ENCODE measurements at regions not wholly inside any gene's neighbourhood (a gene's known extent, or its start where the extent isn't known, plus 50 kb on each side); places are given as distances from the start of the nearest gene placed in this dataset.

DNA sequence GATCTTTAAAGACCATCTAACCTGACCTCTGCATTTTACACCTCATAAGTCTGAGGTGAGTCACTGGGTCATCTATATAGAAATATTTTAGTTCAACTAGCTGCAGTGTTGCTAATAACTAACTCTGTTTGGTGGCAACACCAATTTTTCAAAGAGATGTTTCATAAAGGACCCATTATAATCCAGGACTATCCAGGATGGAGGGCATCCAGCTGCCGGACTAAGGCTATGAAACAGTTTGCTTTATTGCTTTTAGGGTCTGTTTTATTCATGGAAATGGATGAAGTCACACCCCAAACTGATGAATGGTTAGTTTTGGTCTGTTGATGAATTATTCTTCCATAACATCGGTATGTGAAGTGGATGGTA is 204.2 kb upstream of the GMDS start:
- H3K4me1 ChIP-seq (ENCODE audit: insufficient read depth, low read length), result peaks cover 4% of the 10 kb centered on the region
- no peaks in the 10 kb centered on the region for H3K9me3 ChIP-seq (ENCODE audit: low read depth, low read length)
- H3K4me3 ChIP-seq (ENCODE audit: low read length), result no peak overlapping the region
- no peaks in the 10 kb centered on the region for H3K27me3 ChIP-seq (ENCODE audit: insufficient read depth, low read length)

DNA sequence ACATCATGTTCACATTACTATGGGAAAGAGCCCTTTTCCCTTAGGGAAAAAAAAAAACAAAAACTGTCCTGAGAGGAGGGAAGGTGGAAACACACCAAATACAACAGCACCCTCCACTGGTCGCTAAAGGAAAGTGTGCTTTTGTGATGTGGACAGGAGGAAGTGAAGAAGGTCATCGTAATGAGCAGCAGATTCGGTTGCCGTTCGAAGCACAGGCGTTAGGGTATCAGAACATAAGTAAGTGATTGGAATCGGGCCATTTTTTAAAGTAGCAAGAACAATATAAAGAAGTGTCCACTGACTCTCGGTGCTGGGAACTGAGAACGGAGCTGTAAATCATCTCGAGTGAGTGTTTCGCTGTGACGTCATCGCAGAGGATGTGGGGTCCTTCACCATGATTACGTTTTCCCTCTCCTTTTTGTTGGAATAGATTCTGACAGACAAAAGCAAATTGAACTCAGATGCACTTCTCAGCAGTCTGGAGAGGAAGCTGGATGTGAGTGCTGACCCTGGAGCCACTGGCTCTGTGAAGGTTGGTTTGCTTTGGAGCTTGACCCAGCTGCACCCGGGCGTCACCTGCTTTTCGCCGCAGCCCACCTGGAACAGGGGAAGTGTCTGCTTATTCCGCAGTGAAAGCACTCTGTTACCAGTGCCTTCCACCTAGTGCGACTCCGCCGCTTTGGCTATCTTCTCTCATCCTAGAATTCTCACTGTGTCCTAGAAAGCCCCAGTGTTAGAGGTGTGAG is 203.6 kb upstream of the GMDS start:
- H3K4me3 ChIP-seq (ENCODE audit: low read length), result no peak overlapping the region
- no peaks in the 10 kb centered on the region for H3K27me3 ChIP-seq (ENCODE audit: insufficient read depth, low read length)
- no peaks in the 10 kb centered on the region for H3K9me3 ChIP-seq (ENCODE audit: low read depth, low read length)
- H3K4me1 ChIP-seq (ENCODE audit: insufficient read depth, low read length), result peaks cover 4% of the 10 kb centered on the region

DNA sequence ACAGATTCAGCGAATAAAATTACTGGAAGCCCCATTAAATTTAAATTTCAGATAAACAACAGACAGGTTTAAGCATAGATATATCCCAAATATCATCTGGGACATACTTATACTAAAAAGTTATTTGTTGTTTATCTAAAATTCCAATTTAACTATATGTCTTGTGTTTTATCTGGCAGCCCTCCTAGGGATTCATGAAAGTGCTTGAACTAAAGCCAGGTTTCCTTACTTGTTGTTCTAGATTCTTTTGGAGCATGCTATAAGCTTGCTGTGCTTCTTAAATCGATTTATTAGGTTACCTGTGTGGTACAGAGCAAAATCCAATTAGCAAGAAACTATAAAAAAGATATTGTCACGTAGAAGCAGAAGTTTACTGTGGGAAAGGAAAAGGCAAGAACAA is 202.5 kb upstream of the GMDS start:
- H3K4me1 ChIP-seq (ENCODE audit: insufficient read depth, low read length), result peaks cover 4% of the 10 kb centered on the region
- no peaks in the 10 kb centered on the region for H3K27me3 ChIP-seq (ENCODE audit: insufficient read depth, low read length)
- no peak overlapping the region for H3K4me3 ChIP-seq (ENCODE audit: low read length)
- H3K9me3 ChIP-seq (ENCODE audit: low read depth, low read length), result no peaks in the 10 kb centered on the region

DNA sequence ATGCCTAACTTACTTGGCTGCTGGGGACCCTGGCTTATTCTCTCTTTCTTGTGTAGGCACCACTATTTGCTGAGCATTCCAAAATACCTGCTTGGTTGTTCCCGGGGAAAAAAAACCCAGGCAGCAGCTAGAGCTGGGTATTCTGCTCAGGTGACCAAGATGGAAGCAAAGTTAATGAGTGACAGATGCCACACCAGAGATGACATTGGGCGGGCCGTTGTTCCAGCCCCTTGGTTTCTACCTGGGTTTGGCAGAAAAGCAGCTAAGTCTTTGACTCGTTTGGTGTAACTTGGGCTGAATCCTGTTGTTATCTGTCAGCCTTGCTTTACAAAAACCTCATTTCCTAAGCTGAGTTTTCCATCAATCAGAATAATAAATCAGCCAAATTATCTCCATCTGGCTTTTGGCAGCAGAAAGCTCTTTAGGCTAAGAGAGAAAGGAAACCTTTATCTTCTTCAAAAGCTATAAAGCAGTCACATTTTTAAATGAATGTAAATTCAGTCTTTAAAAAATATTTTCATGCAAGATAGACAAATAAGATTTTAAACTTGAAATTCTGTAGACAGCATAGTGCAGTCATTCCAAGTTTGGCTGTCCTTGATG is 202.0 kb upstream of the GMDS start:
- Histone ChIP-seq H3K4me1 (ENCODE audit: insufficient read depth, low read length) (peaks cover 4% of the 10 kb centered on the region), H3K27me3 (ENCODE audit: insufficient read depth, low read length) (no peaks in the 10 kb centered on the region), H3K9me3 (ENCODE audit: low read depth, low read length) (no peaks in the 10 kb centered on the region), H3K4me3 (ENCODE audit: low read length) (no peak overlapping the region)

DNA sequence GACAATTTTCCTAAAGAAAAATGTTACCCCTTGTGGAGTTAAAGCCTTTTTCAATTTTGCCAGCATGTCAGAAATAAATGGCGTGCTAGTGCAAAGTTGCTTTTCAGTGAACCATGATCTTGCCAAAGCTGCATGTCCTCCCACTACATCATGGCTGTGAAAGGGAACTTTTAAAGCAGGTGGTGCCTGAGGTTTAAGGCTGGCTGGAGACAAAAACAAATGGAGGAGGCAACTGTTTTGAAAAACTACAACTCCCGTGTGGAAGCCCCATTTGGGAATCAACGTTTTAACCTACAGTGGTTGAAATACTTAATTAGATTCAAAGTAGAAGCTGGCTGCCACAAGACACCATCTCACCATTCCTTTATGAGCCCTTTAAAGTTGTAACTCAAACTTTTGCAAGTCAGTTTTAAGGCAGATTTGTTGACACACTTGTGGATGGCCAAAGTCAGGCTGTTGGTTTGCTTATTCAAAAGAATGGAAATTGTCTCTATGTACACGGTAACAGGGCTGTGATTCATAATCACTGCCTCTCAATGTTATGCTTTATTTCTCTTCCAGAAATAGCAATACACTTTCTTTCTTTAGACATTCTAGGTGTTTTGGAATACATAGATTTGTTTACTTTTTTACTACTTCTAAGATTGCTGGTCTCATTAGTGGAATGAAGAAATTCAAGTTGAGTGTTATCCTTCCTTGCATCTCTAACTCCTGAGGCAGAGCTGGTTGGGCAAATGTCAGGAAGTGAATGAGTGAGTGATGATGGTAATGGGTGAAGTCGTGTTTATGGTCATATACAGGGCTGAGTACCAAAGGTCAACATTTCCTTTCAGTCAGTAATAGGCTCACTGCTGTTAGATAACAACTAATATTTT is 196.4 kb upstream of the GMDS start:
- Histone ChIP-seq H3K9me3 (ENCODE audit: low read depth, low read length) (no peaks in the 10 kb centered on the region), H3K4me1 (ENCODE audit: insufficient read depth, low read length) (no peaks in the 10 kb centered on the region), H3K4me3 (ENCODE audit: low read length) (no peak overlapping the region), H3K27me3 (ENCODE audit: insufficient read depth, low read length) (no peaks in the 10 kb centered on the region)

DNA sequence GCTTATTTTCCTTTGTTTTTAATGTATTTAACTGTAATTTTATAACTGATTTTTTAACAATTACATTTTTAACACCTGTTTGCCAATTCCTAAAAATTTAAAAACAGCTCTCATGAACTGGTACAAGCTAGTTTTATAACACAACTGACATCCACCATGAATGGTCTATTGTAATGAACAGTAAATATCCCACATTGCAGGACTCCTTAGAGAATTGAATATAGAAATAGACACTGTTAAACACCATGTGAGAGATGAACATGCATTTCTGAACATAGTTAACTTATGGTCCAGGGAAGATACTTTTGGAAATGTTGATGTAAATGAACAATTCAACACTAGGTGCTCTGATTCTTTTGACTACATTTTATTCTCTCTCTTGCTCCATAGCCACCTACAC is 195.1 kb upstream of the GMDS start:
- Histone ChIP-seq H3K4me3 (ENCODE audit: low read length) (no peak overlapping the region), H3K9me3 (ENCODE audit: low read depth, low read length) (no peaks in the 10 kb centered on the region), H3K4me1 (ENCODE audit: insufficient read depth, low read length) (no peaks in the 10 kb centered on the region), H3K27me3 (ENCODE audit: insufficient read depth, low read length) (no peaks in the 10 kb centered on the region)

DNA sequence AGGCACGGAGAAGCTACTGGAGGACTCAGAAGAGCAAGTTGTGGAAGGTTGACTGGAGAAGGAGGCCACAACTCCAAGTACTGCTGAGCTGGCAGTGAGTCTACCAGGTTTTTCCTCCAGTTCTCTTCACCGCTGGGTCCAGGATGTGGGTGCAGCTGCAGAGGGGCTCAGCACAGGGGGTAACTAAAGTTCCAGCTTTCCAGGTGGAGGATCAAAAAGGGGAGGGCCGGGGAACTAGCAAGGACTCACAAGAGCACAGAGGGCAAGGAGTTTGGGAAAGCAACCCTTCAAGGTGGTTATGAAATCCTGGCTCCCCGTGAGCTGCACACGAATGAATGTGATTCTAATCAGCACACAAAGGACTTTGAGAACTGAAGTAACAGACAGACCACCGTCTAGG is 194.2 kb upstream of the GMDS start:
- H3K27me3 ChIP-seq (ENCODE audit: insufficient read depth, low read length), result no peaks in the 10 kb centered on the region
- H3K4me1 ChIP-seq (ENCODE audit: insufficient read depth, low read length), result no peaks in the 10 kb centered on the region
- H3K9me3 ChIP-seq (ENCODE audit: low read depth, low read length), result no peaks in the 10 kb centered on the region
- no peak overlapping the region for H3K4me3 ChIP-seq (ENCODE audit: low read length)

DNA sequence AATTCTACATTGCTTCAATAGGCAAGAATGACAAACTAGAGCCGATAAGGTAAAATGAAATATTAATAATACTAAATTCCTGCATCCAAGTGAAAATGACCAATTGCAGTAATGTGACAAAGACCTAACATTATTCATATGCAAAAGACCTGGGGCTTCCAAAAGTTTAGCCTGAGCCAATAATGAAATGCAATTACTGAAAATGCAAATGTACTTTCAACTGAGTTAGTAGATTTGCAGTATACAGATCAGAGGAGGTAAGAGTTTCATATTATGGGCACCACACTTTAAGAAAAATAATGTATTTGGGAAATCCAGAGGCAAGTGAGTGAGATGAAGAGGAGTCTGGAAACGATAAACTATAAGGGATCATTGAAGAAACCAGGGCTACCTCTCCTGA is 193.7 kb upstream of the GMDS start:
- Histone ChIP-seq H3K4me1 (ENCODE audit: insufficient read depth, low read length) (no peaks in the 10 kb centered on the region), H3K9me3 (ENCODE audit: low read depth, low read length) (no peaks in the 10 kb centered on the region), H3K4me3 (ENCODE audit: low read length) (no peak overlapping the region), H3K27me3 (ENCODE audit: insufficient read depth, low read length) (no peaks in the 10 kb centered on the region)

DNA sequence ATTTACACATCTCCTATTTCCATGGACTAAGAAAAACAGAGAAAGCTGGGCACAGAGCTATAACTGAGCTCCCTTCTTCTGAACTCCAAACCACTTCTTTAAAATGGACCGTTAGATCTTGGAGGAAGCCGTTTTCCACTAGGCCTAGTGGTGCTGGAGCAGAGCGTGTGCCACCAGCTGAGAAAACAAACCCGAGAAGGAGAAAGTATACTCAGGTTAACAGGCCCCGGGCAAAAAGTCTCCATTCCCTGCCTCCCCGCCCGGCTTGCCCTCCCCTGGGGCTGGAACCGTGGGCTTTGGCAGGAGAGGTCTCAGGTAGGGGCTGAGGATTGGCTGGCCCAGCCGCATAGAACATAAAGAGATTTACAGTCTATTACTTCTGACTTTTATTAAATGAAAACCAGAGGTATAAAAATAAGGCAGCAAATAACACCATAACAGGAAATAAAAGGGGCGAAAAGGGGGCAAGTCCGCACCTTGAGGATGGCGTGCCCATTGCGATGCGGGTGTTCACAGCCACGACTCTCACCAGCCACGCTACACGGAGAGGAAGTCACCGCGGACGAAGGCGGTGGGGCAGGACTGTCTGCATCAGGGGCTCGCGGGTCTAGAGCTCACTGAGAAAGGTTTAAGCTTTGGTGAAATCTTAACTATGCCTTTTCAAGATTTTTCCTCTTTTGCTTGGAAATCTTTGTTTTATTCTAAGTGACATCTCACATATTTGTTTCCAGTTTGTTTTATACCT is 191.2 kb upstream of the GMDS start:
- Histone ChIP-seq H3K4me3 (ENCODE audit: low read length) (no peak overlapping the region), H3K9me3 (ENCODE audit: low read depth, low read length) (no peaks in the 10 kb centered on the region), H3K4me1 (ENCODE audit: insufficient read depth, low read length) (no peaks in the 10 kb centered on the region), H3K27me3 (ENCODE audit: insufficient read depth, low read length) (no peaks in the 10 kb centered on the region)

DNA sequence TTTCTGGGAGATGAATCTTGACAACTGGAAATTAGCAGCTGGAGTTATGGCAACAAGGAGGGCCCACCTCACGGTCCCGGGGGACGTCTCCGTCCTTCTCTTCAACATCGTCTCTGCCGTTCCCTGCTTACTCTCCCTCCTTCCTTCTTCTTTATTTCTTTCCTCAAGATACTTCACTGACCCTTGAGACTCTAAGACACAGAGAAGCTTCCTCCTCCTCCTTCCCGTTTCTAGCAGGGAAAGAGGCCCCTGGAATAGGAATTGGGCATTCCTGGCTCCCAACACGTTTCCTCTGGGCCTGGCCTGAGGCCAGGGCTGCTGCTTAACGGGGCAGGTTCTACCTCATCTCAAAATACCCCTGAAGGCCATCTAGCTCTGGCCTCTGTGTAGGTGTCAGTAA is 189.9 kb upstream of the GMDS start:
- H3K9me3 ChIP-seq (ENCODE audit: low read depth, low read length), result no peaks in the 10 kb centered on the region
- H3K4me3 ChIP-seq (ENCODE audit: low read length), result no peak overlapping the region
- no peaks in the 10 kb centered on the region for H3K4me1 ChIP-seq (ENCODE audit: insufficient read depth, low read length)
- no peaks in the 10 kb centered on the region for H3K27me3 ChIP-seq (ENCODE audit: insufficient read depth, low read length)

DNA sequence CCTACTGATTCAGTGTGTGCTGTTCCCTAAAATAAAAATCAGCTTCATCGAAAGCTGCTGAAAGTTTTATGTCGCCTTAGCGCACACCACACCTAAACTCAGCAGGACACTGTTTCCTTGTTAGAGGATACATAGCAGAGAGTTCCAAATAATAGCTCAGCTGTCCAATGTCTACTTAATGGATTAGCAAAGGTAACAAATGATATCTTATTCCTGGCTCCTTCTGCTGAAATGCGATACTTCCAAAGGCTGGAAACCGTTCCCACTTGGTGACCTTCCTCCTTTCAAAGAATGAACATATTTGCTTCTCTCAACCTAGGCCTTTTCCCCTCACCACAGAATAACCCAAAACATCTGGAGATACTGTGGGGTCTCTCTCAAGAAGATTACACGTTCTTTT is 189.5 kb upstream of the GMDS start:
- no peaks in the 10 kb centered on the region for H3K4me1 ChIP-seq (ENCODE audit: insufficient read depth, low read length)
- no peaks in the 10 kb centered on the region for H3K9me3 ChIP-seq (ENCODE audit: low read depth, low read length)
- no peak overlapping the region for H3K4me3 ChIP-seq (ENCODE audit: low read length)
- H3K27me3 ChIP-seq (ENCODE audit: insufficient read depth, low read length), result no peaks in the 10 kb centered on the region

DNA sequence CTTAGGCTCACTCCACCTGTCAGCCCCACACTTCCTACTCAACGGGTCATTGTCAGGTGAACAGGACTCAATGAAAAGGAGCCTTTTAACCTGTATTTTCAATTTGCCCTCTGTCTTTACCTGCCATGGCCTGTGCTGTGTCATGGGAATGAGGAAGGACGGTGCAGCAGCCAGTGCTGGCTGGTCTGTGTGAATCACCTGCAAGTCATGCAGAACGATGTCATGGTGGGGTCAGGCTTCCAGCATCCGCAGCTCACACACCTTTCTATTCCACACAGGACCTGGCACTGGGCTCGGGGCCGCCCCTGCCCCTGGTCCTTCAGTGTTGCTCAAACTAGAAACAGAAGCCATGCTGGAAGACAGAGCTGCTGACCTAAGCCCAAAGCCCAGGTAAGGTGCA is 188.7 kb upstream of the GMDS start:
- H3K4me1 ChIP-seq (ENCODE audit: insufficient read depth, low read length), result no peaks in the 10 kb centered on the region
- no peak overlapping the region for H3K4me3 ChIP-seq (ENCODE audit: low read length)
- no peaks in the 10 kb centered on the region for H3K27me3 ChIP-seq (ENCODE audit: insufficient read depth, low read length)
- H3K9me3 ChIP-seq (ENCODE audit: low read depth, low read length), result no peaks in the 10 kb centered on the region

DNA sequence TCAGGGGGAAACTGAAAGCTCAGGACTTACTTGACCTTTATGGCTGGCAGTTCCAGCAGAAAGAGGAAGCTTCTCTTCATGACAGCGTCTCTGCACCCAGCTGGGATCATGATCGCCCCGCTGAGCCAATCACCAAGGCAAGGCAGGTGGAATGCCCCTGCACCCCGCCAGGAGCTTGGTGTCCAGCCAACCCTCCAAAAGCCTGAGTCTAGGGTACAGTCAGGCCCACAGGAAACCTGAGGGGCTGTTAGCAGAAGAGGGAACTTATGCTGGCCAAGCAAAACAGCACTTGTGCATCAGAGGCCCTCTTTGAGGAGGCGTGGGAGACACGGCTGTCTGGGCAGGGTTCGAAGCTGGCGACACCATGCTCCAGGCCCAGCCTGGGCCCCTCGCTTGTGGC is 188.3 kb upstream of the GMDS start:
- H3K9me3 ChIP-seq (ENCODE audit: low read depth, low read length), result no peaks in the 10 kb centered on the region

DNA sequence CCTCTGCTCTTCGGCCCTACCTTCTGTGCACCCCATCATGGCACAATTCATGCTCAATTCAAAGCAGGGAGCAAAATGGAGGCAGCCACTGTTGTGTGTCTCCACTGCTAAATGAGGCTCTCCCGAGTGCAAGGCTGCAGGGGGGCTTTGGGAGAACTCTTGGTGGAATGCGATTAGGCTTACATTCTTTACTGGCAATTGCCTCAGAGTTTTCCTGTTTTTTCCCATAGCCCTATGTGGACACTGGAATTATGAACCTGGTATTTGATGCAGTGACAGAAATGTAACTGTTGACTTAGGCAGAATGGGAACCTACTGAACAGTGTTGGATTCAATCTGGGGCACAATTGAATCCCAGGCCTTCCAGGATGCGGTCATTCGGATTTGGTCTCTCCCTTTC is 187.9 kb upstream of the GMDS start:
- no peaks in the 10 kb centered on the region for H3K27me3 ChIP-seq (ENCODE audit: insufficient read depth, low read length)
- no peaks in the 10 kb centered on the region for H3K9me3 ChIP-seq (ENCODE audit: low read depth, low read length)
- no peak overlapping the region for H3K4me3 ChIP-seq (ENCODE audit: low read length)
- H3K4me1 ChIP-seq (ENCODE audit: insufficient read depth, low read length), result no peaks in the 10 kb centered on the region

More for the DNA sequence above, 188.3 kb upstream of the GMDS start:
- no peaks in the 10 kb centered on the region for H3K4me1 ChIP-seq (ENCODE audit: insufficient read depth, low read length)
- no peak overlapping the region for H3K4me3 ChIP-seq (ENCODE audit: low read length)
- no peaks in the 10 kb centered on the region for H3K27me3 ChIP-seq (ENCODE audit: insufficient read depth, low read length)

DNA sequence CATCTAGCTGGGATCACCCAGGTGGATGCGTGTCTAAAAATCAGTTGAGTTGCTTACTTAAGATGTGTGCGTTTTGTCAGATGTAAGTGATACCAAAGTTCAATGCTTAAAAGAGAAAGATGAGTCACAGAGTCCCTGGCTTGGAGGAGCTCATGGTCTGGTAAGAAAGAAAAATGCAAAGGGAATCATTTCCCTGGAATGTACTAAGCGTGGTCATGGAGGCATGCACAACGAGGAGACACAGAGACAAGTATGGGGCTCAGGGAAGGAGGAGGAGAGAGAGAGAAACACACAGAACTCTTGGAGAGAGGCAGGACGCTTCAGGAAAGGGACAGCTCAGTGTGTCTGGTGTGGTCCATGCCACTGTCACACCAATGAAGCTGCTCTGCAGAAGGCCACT is 186.9 kb upstream of the GMDS start:
- H3K4me3 ChIP-seq (ENCODE audit: low read length), result no peak overlapping the region
- no peaks in the 10 kb centered on the region for H3K27me3 ChIP-seq (ENCODE audit: insufficient read depth, low read length)
- H3K9me3 ChIP-seq (ENCODE audit: low read depth, low read length), result no peaks in the 10 kb centered on the region
- H3K4me1 ChIP-seq (ENCODE audit: insufficient read depth, low read length), result no peaks in the 10 kb centered on the region
